GM19240 (cell line): ENCODE measurements at regions not wholly inside any gene's neighbourhood (a gene's known extent, or its start where the extent isn't known, plus 50 kb on each side); places are given as distances from the start of the nearest gene placed in this dataset.

ENCODE experiments used
- DNase-seq: peaks from one replicate; pipeline ENCODE4 v3.0.0; 2011; ENCODE audit warnings: low spot score; ENCODE audit not compliant: insufficient read length

GRCh38 chr5:175246242-175246888, 197.6 kb downstream of the DRD1 start:
- no peak for DNase-seq

GRCh38 chr5:175243441-175243840, 200.5 kb downstream of the DRD1 start:
- no peak for DNase-seq

DNA sequence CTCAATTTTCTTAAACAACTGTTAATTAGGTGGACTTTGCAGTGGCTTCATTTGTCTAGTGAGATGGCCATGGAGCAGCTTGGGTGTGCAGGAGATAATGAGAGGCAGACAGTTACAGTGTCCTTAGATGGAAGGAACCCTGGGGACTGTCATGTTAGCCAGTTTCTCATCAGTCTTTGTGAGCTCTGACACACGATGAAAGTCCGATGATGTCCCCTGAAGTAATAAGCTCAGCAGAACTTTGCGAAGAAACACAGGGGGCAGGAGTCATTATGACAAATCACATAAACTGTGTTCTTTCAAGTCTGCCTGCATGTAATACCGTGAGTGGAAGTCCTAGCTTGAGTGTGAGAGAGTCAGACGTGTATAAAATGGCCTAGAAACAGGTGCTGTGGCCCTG, 201.8 kb downstream of the DRD1 start:
- DNase-seq, result no peak

DNA sequence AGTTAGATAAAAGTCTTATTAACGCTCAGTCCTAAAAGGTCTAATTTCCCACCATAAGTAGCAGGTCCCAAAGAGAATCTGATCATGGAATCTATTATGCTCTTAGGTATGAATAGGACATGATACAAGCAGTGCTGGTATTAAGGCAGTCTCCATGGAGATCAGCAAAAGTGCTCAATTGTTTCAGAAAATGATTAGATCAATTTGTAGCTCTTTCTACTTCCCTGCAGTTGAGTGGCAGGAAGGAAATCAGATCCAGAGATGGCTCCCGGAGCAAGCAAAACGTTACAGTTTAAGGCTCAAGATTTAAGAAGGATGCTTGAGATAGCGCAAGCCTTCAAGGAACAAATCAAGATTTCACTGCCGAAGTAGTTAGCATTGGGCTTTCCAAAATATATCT, 205.7 kb downstream of the DRD1 start:
- no peak for DNase-seq

GRCh38 chr5:175236176-175236575, 207.8 kb downstream of the DRD1 start:
- no peak for DNase-seq

DNA sequence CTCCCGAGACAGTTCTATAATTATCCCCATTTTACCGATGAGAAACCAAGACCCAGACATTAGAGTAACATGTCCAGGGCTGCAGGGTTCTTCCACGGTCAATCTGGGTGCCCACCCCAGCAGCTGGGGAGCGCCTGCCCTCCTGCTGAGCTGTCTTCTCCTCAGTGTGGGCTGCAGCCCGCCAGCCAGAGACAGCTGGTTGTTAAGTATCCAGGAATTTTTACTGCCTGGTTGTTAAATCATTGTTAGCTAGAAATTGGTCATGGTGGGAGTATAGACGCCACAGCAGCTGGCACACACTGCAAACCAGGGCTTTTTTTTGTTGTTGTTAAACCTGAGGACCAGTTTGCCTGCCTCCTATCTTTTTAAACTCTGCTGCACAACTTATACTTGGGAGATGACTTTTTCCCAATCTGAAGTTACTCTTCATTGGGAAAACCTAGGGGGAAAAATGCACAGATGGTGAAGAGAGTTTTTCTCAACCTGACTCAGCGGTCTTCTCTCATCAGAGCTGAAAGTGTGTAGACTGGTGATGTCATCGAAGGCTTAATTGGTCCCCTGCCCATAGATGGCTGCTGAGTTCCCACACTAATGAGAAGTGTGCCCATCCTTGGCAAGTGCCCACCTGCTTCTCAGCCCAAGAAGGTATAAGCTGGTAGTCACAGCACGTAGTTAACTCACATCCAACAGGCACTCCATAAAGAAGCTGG, 208.6 kb downstream of the DRD1 start:
- DNase-seq, result no peak

DNA sequence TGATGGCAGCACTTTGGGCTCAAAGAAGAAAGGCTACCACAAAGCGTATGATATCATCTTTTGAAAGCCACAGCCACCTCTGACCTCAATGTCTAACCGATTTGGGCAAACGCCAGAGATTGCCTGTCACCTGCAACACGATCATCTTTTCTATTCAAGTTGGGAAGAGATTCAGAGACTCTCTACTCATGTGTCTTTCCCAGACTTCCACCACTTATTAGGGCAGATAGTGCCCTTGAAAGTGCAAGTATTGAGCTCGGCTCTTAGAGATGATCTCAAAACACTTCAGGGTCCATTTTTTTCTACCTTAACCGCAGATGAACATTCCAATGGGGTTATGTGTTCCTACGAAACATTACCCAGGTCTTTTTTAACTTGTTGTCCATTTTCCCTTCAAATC, 213.7 kb downstream of the DRD1 start:
- no peak for DNase-seq

GRCh38 chr5:175226506-175226905, 217.5 kb downstream of the DRD1 start:
- no peak for DNase-seq

- no peak for DNase-seq
These were observed 220.7 kb downstream of the DRD1 start for GRCh38 chr5:175223291-175223690.

GRCh38 chr5:175222621-175223020, 221.4 kb downstream of the DRD1 start:
- no peak for DNase-seq

- DNase-seq, result no peak
These were observed 223.4 kb downstream of the DRD1 start for GRCh38 chr5:175220549-175220948.

DNA sequence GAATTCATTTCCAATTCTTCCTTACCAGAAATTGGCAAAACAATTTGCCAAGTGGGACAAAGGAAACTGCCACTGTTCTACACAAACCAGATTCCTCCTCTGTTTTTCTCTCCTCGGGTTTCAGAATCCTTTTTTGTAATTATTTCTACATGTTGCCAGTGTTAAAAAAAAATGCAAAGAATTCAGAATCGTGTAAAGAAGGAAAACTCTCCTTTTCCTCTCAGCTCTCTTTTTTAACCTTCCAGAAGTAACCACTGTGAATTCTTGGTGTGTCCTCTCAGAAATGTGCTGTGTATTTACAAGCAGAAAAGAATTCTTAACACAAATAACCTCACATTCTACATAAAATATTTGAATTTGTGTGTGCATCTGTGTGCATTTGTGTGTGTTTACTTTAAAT, 224.6 kb downstream of the DRD1 start:
- DNase-seq, result no peak

- DNase-seq, result no peak
These were observed 227.0 kb downstream of the DRD1 start for GRCh38 chr5:175216991-175217390.

DNA sequence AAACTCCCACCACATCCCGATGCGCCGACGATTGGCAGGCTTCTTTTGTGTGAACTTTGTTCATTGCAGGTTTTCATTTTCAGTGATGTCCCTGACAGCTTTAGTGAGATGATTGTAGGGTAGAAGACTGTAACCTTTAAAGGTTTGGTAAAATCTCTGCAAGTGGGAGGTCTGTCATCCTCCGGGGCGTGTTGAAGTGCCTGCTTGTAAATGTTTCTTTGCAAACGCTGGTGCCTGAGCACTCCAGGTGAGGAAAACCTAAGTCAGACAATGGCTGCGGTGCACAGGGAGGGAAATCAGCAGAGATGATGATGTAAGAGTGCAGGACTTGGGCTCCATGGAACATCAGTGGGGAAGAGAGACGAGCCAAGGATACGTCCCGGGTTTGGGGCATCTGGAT, 228.1 kb downstream of the DRD1 start:
- DNase-seq, result no peak

- DNase-seq, result no peak
These were observed 229.8 kb downstream of the DRD1 start for GRCh38 chr5:175214152-175214551.

DNA sequence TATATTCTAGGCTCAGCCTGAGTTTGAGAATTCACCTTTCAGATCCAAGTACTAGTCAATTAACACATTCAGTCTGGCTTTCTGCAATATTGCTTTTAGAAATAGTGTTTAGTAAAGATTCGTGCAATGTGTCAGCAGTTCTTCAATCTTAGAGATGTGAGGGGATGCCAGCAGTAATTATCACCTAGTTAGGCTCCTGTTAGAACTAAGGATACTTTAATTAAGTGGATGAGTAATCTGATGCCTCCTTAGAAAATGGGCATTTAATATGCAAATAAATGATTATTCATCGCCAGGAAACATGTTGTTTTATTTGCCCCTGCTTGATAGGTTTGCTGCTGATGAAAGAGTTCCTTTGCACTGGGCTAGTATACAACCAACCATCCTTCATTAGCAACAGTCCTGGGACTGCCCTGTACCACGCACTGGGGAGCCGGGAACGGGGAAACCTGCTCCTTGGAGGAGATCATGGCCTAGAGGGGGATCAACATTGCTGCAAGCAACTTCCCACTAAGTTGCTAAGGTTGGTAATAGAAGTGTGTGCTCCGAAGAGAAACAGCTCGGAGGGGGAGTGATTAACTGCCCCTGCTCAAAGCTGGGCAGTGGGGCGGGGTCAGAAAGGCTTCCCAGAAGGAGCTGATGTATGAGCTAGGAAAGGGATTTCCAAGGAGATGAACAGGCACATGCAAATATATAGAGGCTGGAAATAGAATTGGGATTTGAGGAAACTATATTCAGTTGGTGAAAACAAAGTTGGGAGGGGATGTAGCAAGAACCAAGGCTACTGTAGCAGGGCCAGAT, 231.8 kb downstream of the DRD1 start:
- no peak for DNase-seq

DNA sequence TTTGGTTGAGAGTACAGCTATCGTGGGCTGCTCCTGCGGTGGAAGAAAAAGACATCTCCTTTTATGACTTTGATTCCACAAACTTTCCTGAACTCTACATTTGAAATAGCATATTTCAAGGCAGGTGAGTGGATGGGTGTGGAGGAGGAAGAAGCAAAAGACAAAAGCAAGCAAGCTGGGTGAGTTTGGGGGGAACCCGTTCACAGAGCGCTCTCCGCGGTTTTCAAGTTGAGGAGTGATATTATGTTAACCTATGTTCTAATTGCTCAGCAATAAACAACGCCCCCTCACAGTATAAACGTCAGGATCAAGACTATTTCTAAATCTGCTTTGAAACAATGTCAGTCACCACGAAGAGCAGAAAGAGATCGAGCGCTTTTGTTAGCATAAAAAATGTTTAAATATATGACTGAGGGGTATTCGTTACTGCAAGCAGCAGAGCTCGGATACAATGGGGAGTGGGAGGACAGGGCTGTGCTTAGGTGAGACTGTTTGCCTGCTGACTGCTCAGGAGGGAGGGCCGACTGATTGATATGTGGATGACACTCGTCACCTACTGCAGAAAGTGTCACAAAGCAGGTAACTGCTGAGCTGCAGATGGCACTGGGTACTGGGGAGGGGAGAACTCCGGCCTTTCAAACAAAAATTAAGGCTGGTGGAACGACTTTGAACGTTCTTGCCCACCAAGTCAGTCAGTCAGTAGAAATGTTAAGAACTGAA, 236.5 kb downstream of the DRD1 start:
- no peak for DNase-seq

DNA sequence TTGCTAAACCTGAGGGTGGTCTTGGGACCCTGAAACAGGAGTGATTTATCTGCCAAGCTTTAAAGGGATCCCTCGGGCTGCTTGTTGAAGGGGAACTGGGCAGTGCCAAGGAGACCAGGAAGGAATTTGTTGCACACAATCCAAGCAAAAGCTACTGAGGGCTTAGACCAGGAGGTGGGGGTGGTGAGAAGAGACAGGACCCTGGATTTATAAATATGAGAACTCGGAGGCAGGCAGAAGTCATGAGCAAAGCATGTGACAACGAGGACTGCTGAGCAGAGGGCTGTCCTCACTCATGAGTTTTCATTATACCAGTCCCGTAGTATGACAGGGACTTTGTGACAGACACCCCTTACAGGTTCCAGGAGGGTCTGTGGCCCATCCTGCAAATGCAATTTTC, 237.3 kb downstream of the DRD1 start:
- no peak for DNase-seq

GRCh38 chr5:175202463-175203068, 241.4 kb downstream of the DRD1 start:
- DNase-seq, result no peak

DNA sequence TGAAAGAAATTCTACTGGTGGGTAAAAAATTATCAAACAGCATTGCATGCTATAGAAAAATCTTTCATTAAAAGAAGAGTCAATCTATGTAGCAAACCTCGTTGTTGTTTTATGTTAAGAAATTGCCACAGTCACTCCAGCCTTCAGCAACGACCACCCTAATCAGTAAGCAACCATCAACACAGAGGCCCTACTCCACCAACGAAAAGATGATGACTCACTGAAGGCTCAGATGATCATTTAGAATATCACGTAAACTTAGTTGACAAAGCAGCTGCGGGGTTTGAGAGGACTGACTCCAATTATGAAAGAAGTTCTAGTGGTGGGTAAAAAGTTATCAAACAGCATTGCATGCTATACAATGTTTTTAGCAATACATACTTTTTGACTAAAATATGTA, 242.6 kb downstream of the DRD1 start:
- no peak for DNase-seq
